Body of pancreas (tissue), 4 donors: ENCODE measurements at regions not wholly inside any gene's neighbourhood (a gene's known extent, or its start where the extent isn't known, plus 50 kb on each side); places are given as distances from the start of the nearest gene placed in this dataset.

Experiments
- ATAC-seq: fragments of 150-250 bp; one replicate; pipeline ENCODE4 v1.9.1; 2016
- DNase-seq, 4 donors: peaks; one replicate each; pipeline ENCODE4 v3.0.0-alpha.2; 2019
- H3K27ac ChIP-seq, 4 donors: fragments of 200-600 bp; sonication (generic); 1 replicate in 3 of 4; 2 replicates in 1 of 4; pipeline versions ENCODE4 v1.5.1 to v1.6.1; 2016 to 2019; ENCODE audit warnings: mild to moderate bottlenecking in 1 of 4, mixed read lengths in 1 of 4, moderate library complexity in 1 of 4
- H3K27me3 ChIP-seq, 2 donors: fragments of 200-600 bp; sonication (generic); one replicate each; pipeline ENCODE4 v1.6.0; 2016; ENCODE audit warnings: mild to moderate bottlenecking in 1 of 2
- H3K36me3 ChIP-seq, 2 donors: fragments of 200-600 bp; sonication (generic); replicated peaks in 1 of 2; 2 replicates each; pipeline ENCODE4 v1.5.1; 2016; ENCODE audit warnings: low read depth in 2 of 2; ENCODE audit not compliant: insufficient read depth in 1 of 2
- H3K4me1 ChIP-seq: fragments of 200-600 bp; sonication (generic); one replicate; pipeline ENCODE4 v1.6.0; 2016
- H3K4me3 ChIP-seq, 2 donors: fragments of 200-600 bp; sonication (generic); 1 replicate in 1 of 2; 2 replicates in 1 of 2; pipeline ENCODE4 v1.5.1; 2016 to 2019
- H3K9me3 ChIP-seq, 3 donors: fragments of 200-600 bp; sonication (generic); 1 replicate in 2 of 3; 2 replicates in 1 of 3; pipeline ENCODE4 v1.5.1; 2016
- CTCF ChIP-seq, 7 experiments: fragments of 450-650 bp in 4 of 7; fragments of 200-600 bp in 3 of 7; sonication (generic) in 3 of 7; IDR thresholded peaks; one replicate each; pipeline ENCODE4 v1.5.1; 2016 to 2019; ENCODE audit warnings: antibody characterized with exemption in 7 of 7
- POLR2A ChIP-seq, 3 donors: fragments of 450-650 bp; IDR thresholded peaks; one replicate each; pipeline ENCODE4 v1.6.1; 2016; ENCODE audit warnings: antibody characterized with exemption in 3 of 3, mild to moderate bottlenecking in 2 of 3
- WGBS, 2 donors: methylation state at CpG; one replicate each; pipeline ENCODE4 v1.1.5; 2017; 5-methylcytosine and 5-hydroxymethylcytosine counted together
- intact Hi-C: fragments of 100-400 bp; cut with DNase I; formaldehyde crosslinking; loops from one replicate; pipeline ENCODE4 v1.15.1; 2023

- H3K27ac ChIP-seq, result peak overlapping the region in 3 of 4 donors; percentile 38 to 58 (median 41)
- H3K4me3 ChIP-seq, result no peak overlapping the region
- peak; percentile 49 to 76 (median 66) for DNase-seq
- intact Hi-C loops, result no loop called here
- peak; percentile 89 for ATAC-seq
- no peaks in the 10 kb centered on the region for H3K36me3 ChIP-seq
- peaks cover 29% of the 10 kb centered on the region for H3K4me1 ChIP-seq
- TF ChIP-seq CTCF (IDR thresholded peaks at IDR 0.05) (no peak), POLR2A (IDR thresholded peaks at IDR 0.05) (no peak)
- 9 to 29% methylated on average over 6 of the region's 6 CpGs for WGBS, 2 donors
- H3K9me3 ChIP-seq, result no peaks in the 10 kb centered on the region
- no peaks in the 10 kb centered on the region for H3K27me3 ChIP-seq
Measured at GRCh38 chr10:61164458-61165160, 220.6 kb upstream of the RHOBTB1 start.

- Histone ChIP-seq H3K9me3 (no peaks in the 10 kb centered on the region), H3K4me1 (peaks cover 29% of the 10 kb centered on the region), H3K27ac (no peak overlapping the region), H3K27me3 (no peaks in the 10 kb centered on the region), H3K36me3 (no peaks in the 10 kb centered on the region), H3K4me3 (no peak overlapping the region)
- intact Hi-C loops, result no loop called here
- ATAC-seq (no peak), DNase-seq (no peak)
- WGBS, 2 donors, result 93 to 96% methylated on average over 7 of the region's 7 CpGs
- no peak for TF ChIP-seq POLR2A (IDR thresholded peaks at IDR 0.05)
- TF ChIP-seq CTCF (IDR thresholded peaks at IDR 0.05), result no peak
Measured at GRCh38 chr10:61163403-61163802, 219.4 kb upstream of the RHOBTB1 start.

- Histone ChIP-seq H3K27me3 (no peaks in the 10 kb centered on the region), H3K4me3 (no peak overlapping the region), H3K9me3 (no peaks in the 10 kb centered on the region), H3K27ac (no peak overlapping the region), H3K36me3 (no peaks in the 10 kb centered on the region), H3K4me1 (peaks cover 18% of the 10 kb centered on the region)
- TF ChIP-seq POLR2A (IDR thresholded peaks at IDR 0.05), result no peak
- TF ChIP-seq CTCF (IDR thresholded peaks at IDR 0.05), result no peak
- no peak for DNase-seq
- 77 to 80% methylated on average over 4 of the region's 4 CpGs for WGBS, 2 donors
- intact Hi-C loops, result no loop called here
- ATAC-seq, result no peak
Measured at GRCh38 chr10:61160253-61160652, 216.3 kb upstream of the RHOBTB1 start.

GRCh38 chr10:61159253-61159652 lies 215.3 kb upstream of the RHOBTB1 start:
- Histone ChIP-seq H3K27ac (no peak overlapping the region), H3K4me1 (peaks cover 8% of the 10 kb centered on the region), H3K9me3 (no peaks in the 10 kb centered on the region), H3K4me3 (no peak overlapping the region), H3K27me3 (no peaks in the 10 kb centered on the region), H3K36me3 (no peaks in the 10 kb centered on the region)
- no peak for TF ChIP-seq POLR2A (IDR thresholded peaks at IDR 0.05)
- no peak for TF ChIP-seq CTCF (IDR thresholded peaks at IDR 0.05)
- ATAC-seq (no peak), DNase-seq (no peak)
- 60 to 63% methylated on average over 2 of the region's 2 CpGs for WGBS, 2 donors
- intact Hi-C loops, result loop anchor here (10.0 kb wide), 1 partner anchor 126 kb away; no protein-coding TSS in a partner anchor

- no peak for TF ChIP-seq POLR2A (IDR thresholded peaks at IDR 0.05)
- TF ChIP-seq CTCF (IDR thresholded peaks at IDR 0.05), result no peak
- DNase-seq, result no peak
- ATAC-seq, result no peak
- Histone ChIP-seq H3K36me3 (no peaks in the 10 kb centered on the region), H3K9me3 (no peaks in the 10 kb centered on the region), H3K27me3 (no peaks in the 10 kb centered on the region), H3K4me3 (no peak overlapping the region), H3K4me1 (no peaks in the 10 kb centered on the region), H3K27ac (no peak overlapping the region)
- WGBS, 2 donors, result 78 to 82% methylated on average over 8 of the region's 8 CpGs
- intact Hi-C loops, result loop anchor here (10.0 kb wide), 1 partner anchor 128 kb away; no protein-coding TSS in a partner anchor
Measured at GRCh38 chr10:61157182-61157581, 213.2 kb upstream of the RHOBTB1 start.
